ENCODE measurements at regions not wholly inside any gene's neighbourhood (a gene's known extent, or its start where the extent isn't known, plus 50 kb on each side); places are given as distances from the start of the nearest gene placed in this dataset.
A peak's percentile ranks its signal among the peaks of the same experiment; 100 is the strongest.

GRCh38 chr3:24944805-24945520 is 450.3 kb upstream of the THRB start:
- no peak for DNase-seq

GRCh38 chr3:24945563-24945962 is 450.9 kb upstream of the THRB start:
- no peak for DNase-seq

GRCh38 chr3:24947103-24947502 is 452.5 kb upstream of the THRB start:
- DNase-seq, result no peak

GRCh38 chr3:24951180-24951579 is 456.5 kb upstream of the THRB start:
- no peak for DNase-seq

GRCh38 chr3:24952388-24952787 is 457.7 kb upstream of the THRB start:
- no peak for DNase-seq

- DNase-seq, result no peak
These were observed 458.6 kb upstream of the THRB start for GRCh38 chr3:24953060-24953771.

GRCh38 chr3:24956613-24957012 is 462.0 kb upstream of the THRB start:
- DNase-seq, result no peak

- DNase-seq, result no peak
These were observed 463.6 kb upstream of the THRB start for GRCh38 chr3:24958271-24958670.

GRCh38 chr3:24958910-24959447 is 464.3 kb upstream of the THRB start:
- no peak for DNase-seq

- no peak for DNase-seq
These were observed 464.1 kb upstream of the RARB start for GRCh38 chr3:24963762-24964625.

GRCh38 chr3:24965706-24966385 is 462.2 kb upstream of the RARB start:
- DNase-seq, result no peak

GRCh38 chr3:24968036-24968435 is 460.0 kb upstream of the RARB start:
- no peak for DNase-seq

GRCh38 chr3:24972491-24972890 is 455.6 kb upstream of the RARB start:
- no peak for DNase-seq

- no peak for DNase-seq
These were observed 446.8 kb upstream of the RARB start for GRCh38 chr3:24981309-24981708.

GRCh38 chr3:24981924-24982323 is 446.1 kb upstream of the RARB start:
- peak; percentile 62 for DNase-seq

GRCh38 chr3:24985668-24986067 is 442.4 kb upstream of the RARB start:
- no peak for DNase-seq

GRCh38 chr3:24986612-24987011 is 441.5 kb upstream of the RARB start:
- no peak for DNase-seq

- no peak for DNase-seq
These were observed 428.7 kb upstream of the RARB start for GRCh38 chr3:24999357-24999756.

- DNase-seq, result peak; percentile 28
These were observed 427.0 kb upstream of the RARB start for GRCh38 chr3:25000971-25001591.

GRCh38 chr3:25002052-25002451 is 426.0 kb upstream of the RARB start:
- DNase-seq, result no peak

GRCh38 chr3:25007974-25008658 is 419.9 kb upstream of the RARB start:
- peak; percentile 37 for DNase-seq

- no peak for DNase-seq
These were observed 418.4 kb upstream of the RARB start for GRCh38 chr3:25009665-25010064.

Data from femur (tissue), 1 donor.